IMR-90 (cell line): ENCODE measurements at regions not wholly inside any gene's neighbourhood (a gene's known extent, or its start where the extent isn't known, plus 50 kb on each side); places are given as distances from the start of the nearest gene placed in this dataset.

Experiments
- ATAC-seq: fragments of 200-7000 bp; cut with Tn5 transposase; 2 replicates; pipeline ENCODE4 v1.9.1; 2020; ENCODE audit warnings: low read depth, mild to moderate bottlenecking, moderate library complexity
- BruUV-seq: library from RNA; stranded (reverse); fragments of 400-500 nt; replicated peaks from 2 replicates; lab custom pipeline; 2021; lab: Mats Ljungman, UMichigan
- CTCF ChIA-PET: fragments of 300-600 bp; formaldehyde crosslinking; extraction: SDS; loops from one replicate; lab custom pipeline; 2021; ENCODE audit warnings: antibody characterized with exemption; lab: Yijun Ruan, JAX
- POLR2A ChIA-PET: fragments of 300-600 bp; sonication (Branson Sonifier 250); formaldehyde crosslinking; loops from one replicate; lab custom pipeline; 2022; ENCODE audit warnings: antibody characterized with exemption; ENCODE audit not compliant: unreplicated experiment; lab: Charles Lee
- DNase-seq: peaks from one replicate; pipeline ENCODE4 v3.0.0; 2013
- H2AFZ ChIP-seq: replicated peaks from 2 replicates; pipeline ENCODE3; 2013; ENCODE audit warnings: low read length, mild to moderate bottlenecking; ENCODE audit not compliant: poor library complexity
- H2AK5ac ChIP-seq: 2 replicates; pipeline ENCODE4 v1.6.1; 2013; ENCODE audit warnings: low read depth, low read length, inconsistent platforms
- H2AK9ac ChIP-seq: replicated peaks from 2 replicates; pipeline ENCODE3; 2013; ENCODE audit warnings: mild to moderate bottlenecking, low read depth, low read length, moderate library complexity; ENCODE audit not compliant: poor library complexity
- H2BK120ac ChIP-seq: 2 replicates; pipeline ENCODE4 v1.6.1; 2013; ENCODE audit warnings: low read depth, low read length, inconsistent platforms
- H2BK15ac ChIP-seq: 3 replicates; pipeline ENCODE4 v1.6.1; 2013; ENCODE audit warnings: low read depth, low read length, inconsistent platforms
- H2BK20ac ChIP-seq: 2 replicates; pipeline ENCODE4 v1.6.1; 2013; ENCODE audit warnings: low read depth, mild to moderate bottlenecking, inconsistent platforms, low read length, moderate library complexity
- H2BK5ac ChIP-seq: 2 replicates; pipeline ENCODE4 v1.6.1; 2013; ENCODE audit warnings: mild to moderate bottlenecking, low read depth, low read length, inconsistent platforms; ENCODE audit not compliant: poor library complexity, severe bottlenecking
- H3K14ac ChIP-seq: replicated peaks from 2 replicates; pipeline ENCODE4 v1.6.1; 2013; ENCODE audit warnings: low read depth, low read length, inconsistent platforms
- H3K18ac ChIP-seq: 2 replicates; pipeline ENCODE4 v1.6.1; 2013; ENCODE audit warnings: low read depth, low read length, control low read depth
- H3K23ac ChIP-seq: 2 replicates; pipeline ENCODE4 v1.6.1; 2013; ENCODE audit warnings: low read depth, low read length, inconsistent platforms
- H3K27ac ChIP-seq: 2 replicates; pipeline ENCODE4 v1.5.1; 2013; ENCODE audit warnings: mild to moderate bottlenecking, control low read depth, low read length; ENCODE audit not compliant: insufficient read depth
- H3K27me3 ChIP-seq: 2 replicates; pipeline ENCODE4 v1.6.1; 2013; ENCODE audit warnings: low read length; ENCODE audit not compliant: control insufficient read depth, insufficient read depth
- H3K36me3 ChIP-seq: 2 replicates; pipeline ENCODE4 v1.6.1; 2013; ENCODE audit warnings: low read length, mixed read lengths; ENCODE audit not compliant: control insufficient read depth, insufficient read depth
- H3K4ac ChIP-seq: 2 replicates; pipeline ENCODE4 v1.6.1; 2013; ENCODE audit warnings: low read depth, low read length, inconsistent platforms
- H3K4me1 ChIP-seq: 2 replicates; pipeline ENCODE4 v1.6.1; 2013; ENCODE audit warnings: low read length, mixed read lengths; ENCODE audit not compliant: control insufficient read depth, insufficient read depth
- H3K4me2 ChIP-seq: 2 replicates; pipeline ENCODE4 v1.6.1; 2013; ENCODE audit warnings: low read depth, mild to moderate bottlenecking, control low read depth, low read length, moderate library complexity
- H3K4me3 ChIP-seq: 2 replicates; pipeline ENCODE4 v1.5.1; 2013; ENCODE audit warnings: low read depth, mild to moderate bottlenecking, control low read depth, low read length, moderate library complexity; ENCODE audit not compliant: insufficient read depth
- H3K56ac ChIP-seq: 2 replicates; pipeline ENCODE4 v1.6.1; 2013; ENCODE audit warnings: low read length, inconsistent platforms; ENCODE audit not compliant: insufficient read depth; ENCODE audit errors: extremely low read depth
- H3K79me1 ChIP-seq, 2 experiments: 2 replicates each; pipeline ENCODE4 v1.6.1; 2013; ENCODE audit warnings: low read length in 2 of 2, inconsistent platforms in 1 of 2, low read depth in 1 of 2
- H3K9ac ChIP-seq: 2 replicates; pipeline ENCODE4 v1.6.1; 2013; ENCODE audit warnings: low read depth, low read length, control low read depth
- H3K9me1 ChIP-seq: 2 replicates; pipeline ENCODE4 v1.6.1; 2013; ENCODE audit warnings: low read length, inconsistent platforms; ENCODE audit not compliant: insufficient read depth
- H3K9me3 ChIP-seq: 2 replicates; pipeline ENCODE4 v1.6.1; 2013; ENCODE audit warnings: low read length; ENCODE audit not compliant: control insufficient read depth, insufficient read depth
- H4K20me1 ChIP-seq: 2 replicates; pipeline ENCODE4 v1.6.1; 2013; ENCODE audit warnings: low read length, inconsistent platforms; ENCODE audit not compliant: insufficient read depth
- H4K5ac ChIP-seq: 2 replicates; pipeline ENCODE4 v1.6.1; 2013; ENCODE audit warnings: mild to moderate bottlenecking, low read depth, low read length, control low read depth
- H4K8ac ChIP-seq, 2 experiments: 2 replicates each; pipeline ENCODE4 v1.6.1; 2013; ENCODE audit warnings: low read depth in 2 of 2, low read length in 2 of 2, control low read depth in 1 of 2, inconsistent platforms in 1 of 2
- H4K91ac ChIP-seq: 2 replicates; pipeline ENCODE4 v1.6.1; 2013; ENCODE audit warnings: low read depth, low read length, inconsistent platforms; ENCODE audit not compliant: insufficient read depth
- BHLHE40 ChIP-seq: fragments of 150-350 bp; IDR thresholded peaks from 2 replicates; pipeline ENCODE4 v1.6.1; 2016; ENCODE audit warnings: mild to moderate bottlenecking, low read depth, low read length
- CEBPB ChIP-seq: IDR thresholded peaks from 2 replicates; pipeline ENCODE4 v1.6.1; 2012; ENCODE audit warnings: low read depth, low read length, improper control_type of control experiment
- MAFK ChIP-seq: IDR thresholded peaks from 2 replicates; pipeline ENCODE4 v1.6.1; 2012; ENCODE audit warnings: low read depth, low read length, improper control_type of control experiment
- MAZ ChIP-seq: IDR thresholded peaks from 2 replicates; pipeline ENCODE4 v1.6.1; 2012; ENCODE audit warnings: low read depth, mild to moderate bottlenecking, low read length, improper control_type of control experiment, moderate library complexity, borderline replicate concordance
- NFE2L2 ChIP-seq: fragments of 150-350 bp; IDR thresholded peaks from 2 replicates; pipeline ENCODE4 v1.6.1; 2016; ENCODE audit warnings: low read depth, mild to moderate bottlenecking, low read length
- RFX5 ChIP-seq: IDR thresholded peaks from 2 replicates; pipeline ENCODE4 v1.8.0; 2012; ENCODE audit warnings: low read depth, mild to moderate bottlenecking, low read length, moderate library complexity
- WGBS, 2 experiments: methylation state at CpG; one replicate each; pipeline versions ENCODE4 v1.1.5 to v1.1.7; 2013; ENCODE audit warnings: missing lambda C conversion rate in 2 of 2; ENCODE audit not compliant: insufficient read length in 1 of 2; ENCODE audit errors: extremely low coverage in 2 of 2; 5-methylcytosine and 5-hydroxymethylcytosine counted together
- dilution Hi-C: fragments of 300-500 bp; cut with HindIII; formaldehyde crosslinking; loops from one replicate; pipeline ENCODE4 v1.14.3; 2018; ENCODE audit warnings: low sequenced_read_pairs; ENCODE audit not compliant: unreplicated experiment
- in situ Hi-C: fragments of 300-500 bp; cut with MboI; formaldehyde crosslinking; loops from 3 replicates; pipeline ENCODE4 v1.14.3; 2019; ENCODE audit warnings: low sequenced_read_pairs, inconsistent platforms, mixed read lengths
- intact Hi-C: fragments of 100-400 bp; cut with micrococcal nuclease; formaldehyde crosslinking; loops from 2 replicates; pipeline ENCODE4 v1.10.0; 2022
- TF ChIP-seq, protein P1 (sequence below): conservative IDR thresholded peaks from 2 replicates; pipeline ENCODE4 v1.5.1; 2012; ENCODE audit warnings: mild to moderate bottlenecking, low read depth, low read length, improper control_type of control experiment

DNA sequence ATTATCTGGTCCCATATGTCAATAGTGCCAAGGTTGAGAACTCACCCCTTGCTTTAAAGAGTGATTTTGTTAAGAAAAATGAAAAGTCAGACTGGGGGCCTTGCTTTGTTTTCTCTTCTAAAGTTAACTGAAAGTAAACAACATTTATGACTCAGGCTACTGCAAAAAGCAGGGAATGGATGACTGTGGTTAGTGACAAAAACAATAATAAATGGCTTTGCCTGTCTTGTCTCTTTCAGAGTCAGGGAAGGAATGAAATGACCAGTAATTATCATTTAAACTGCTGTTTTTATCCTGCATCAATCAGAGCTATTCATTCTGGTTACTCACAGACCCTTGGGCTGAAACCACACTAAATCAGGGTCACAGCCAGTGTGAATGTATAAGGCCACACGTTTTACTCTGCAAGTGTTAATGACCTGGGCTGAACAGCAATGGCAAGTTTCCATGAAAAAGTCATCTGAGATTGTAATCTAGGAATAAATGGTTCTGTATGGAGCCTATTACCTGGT is 112.2 kb downstream of the ZNF608 start (continued):
- TF ChIP-seq MAFK = no peak
- peak; percentile 29; the same call in 1 of the 2 replicates for TF ChIP-seq BHLHE40
- TF ChIP-seq CEBPB = no peak

DNA sequence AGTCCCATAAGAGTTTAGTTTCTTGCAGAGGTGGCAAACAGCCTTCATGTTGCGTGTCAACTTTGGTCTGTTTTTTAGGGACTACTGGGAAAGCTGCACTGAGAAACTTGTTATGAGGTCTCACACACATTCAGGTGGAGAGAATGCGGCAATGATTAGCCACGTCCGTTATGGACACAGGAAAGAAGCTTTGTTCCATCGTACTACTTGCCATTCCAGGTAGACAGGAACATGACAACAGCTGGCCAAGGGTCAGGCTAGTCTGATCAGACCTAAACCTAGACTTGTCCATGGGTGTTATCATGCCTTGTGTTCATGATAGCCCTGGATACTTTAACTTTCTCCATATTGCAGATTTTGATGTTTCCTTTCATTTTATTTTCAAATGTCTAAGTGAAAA is 113.2 kb downstream of the ZNF608 start:
- in situ Hi-C loops = no loop called here

More for the DNA sequence above, 113.2 kb downstream of the ZNF608 start:
- dilution Hi-C loops (no loop called here), intact Hi-C loops (loop anchor here (5.0 kb wide), 1 partner anchor 961 kb away; no protein-coding TSS in a partner anchor)
- Histone ChIP-seq H3K4ac (peak overlapping the region; percentile 91), H2BK15ac (peak overlapping the region; percentile 90; the same call in 2 of the 3 replicates), H3K14ac (peak overlapping the region; percentile 88), H3K27me3 (no peaks in the 10 kb centered on the region), H4K5ac (peak overlapping the region; percentile 76), H2AK5ac (peak overlapping the region; percentile 96; the same call in 1 of the 2 replicates), H3K4me3 (no peak overlapping the region), H2BK5ac (no peak overlapping the region), H2BK20ac (peak overlapping the region; percentile 93), H3K56ac (no peak overlapping the region), H3K4me2 (no peak overlapping the region), H3K36me3 (peaks cover 5% of the 10 kb centered on the region), H3K27ac (peak overlapping the region; percentile 29; the same call in 1 of the 2 replicates), H4K20me1 (no peaks in the 10 kb centered on the region), H3K4me1 (peaks cover 34% of the 10 kb centered on the region), H3K79me1 (peaks cover 0 to 22% of the 10 kb centered on the region in 2 experiments; a peak in 2 of 4 replicates), H2BK120ac (peak overlapping the region; percentile 96), H3K18ac (peak overlapping the region; percentile 80; the same call in 1 of the 2 replicates), H3K9me1 (peaks cover 22% of the 10 kb centered on the region), H4K8ac (peak overlapping the region; percentile 54 to 71; a peak in 3 of 4 replicates), H4K91ac (peak overlapping the region; percentile 90), H3K23ac (peak overlapping the region; percentile 77), H2AFZ (no peak overlapping the region), H3K9ac (no peak overlapping the region), H2AK9ac (no peak overlapping the region), H3K9me3 (no peaks in the 10 kb centered on the region)
- no peak for DNase-seq
- ATAC-seq = no peak
- WGBS, 2 experiments = 100% methylated on average over 3 of the region's 5 CpGs; no CpG with 5 or more reads in 1 of the 2 experiments
- no TSS peak for BruUV-seq
- ChIA-PET POLR2A (no interaction called here), CTCF (no interaction called here)
- TF ChIP-seq RFX5 = no peak
- TF ChIP-seq BHLHE40 = no peak
- no peak for TF ChIP-seq NFE2L2
- TF ChIP-seq MAZ = no peak
- TF ChIP-seq, protein P1, sequence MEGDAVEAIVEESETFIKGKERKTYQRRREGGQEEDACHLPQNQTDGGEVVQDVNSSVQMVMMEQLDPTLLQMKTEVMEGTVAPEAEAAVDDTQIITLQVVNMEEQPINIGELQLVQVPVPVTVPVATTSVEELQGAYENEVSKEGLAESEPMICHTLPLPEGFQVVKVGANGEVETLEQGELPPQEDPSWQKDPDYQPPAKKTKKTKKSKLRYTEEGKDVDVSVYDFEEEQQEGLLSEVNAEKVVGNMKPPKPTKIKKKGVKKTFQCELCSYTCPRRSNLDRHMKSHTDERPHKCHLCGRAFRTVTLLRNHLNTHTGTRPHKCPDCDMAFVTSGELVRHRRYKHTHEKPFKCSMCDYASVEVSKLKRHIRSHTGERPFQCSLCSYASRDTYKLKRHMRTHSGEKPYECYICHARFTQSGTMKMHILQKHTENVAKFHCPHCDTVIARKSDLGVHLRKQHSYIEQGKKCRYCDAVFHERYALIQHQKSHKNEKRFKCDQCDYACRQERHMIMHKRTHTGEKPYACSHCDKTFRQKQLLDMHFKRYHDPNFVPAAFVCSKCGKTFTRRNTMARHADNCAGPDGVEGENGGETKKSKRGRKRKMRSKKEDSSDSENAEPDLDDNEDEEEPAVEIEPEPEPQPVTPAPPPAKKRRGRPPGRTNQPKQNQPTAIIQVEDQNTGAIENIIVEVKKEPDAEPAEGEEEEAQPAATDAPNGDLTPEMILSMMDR = no peak
- no peak for TF ChIP-seq CEBPB
